ENCODE measurements at regions not wholly inside any gene's neighbourhood (a gene's known extent, or its start where the extent isn't known, plus 50 kb on each side); places are given as distances from the start of the nearest gene placed in this dataset.

GRCh38 chr2:20544153-20544747 lies 97.4 kb downstream of the RHOB start:
- Histone ChIP-seq H3K79me2 (ENCODE audit: control insufficient read depth, insufficient read depth, low read length) (no peaks in the 10 kb centered on the region), H4K20me1 (ENCODE audit: control insufficient read depth, extremely low read depth, insufficient read depth, low read length) (no peaks in the 10 kb centered on the region), H3K4me1 (ENCODE audit: control insufficient read depth, extremely low read depth, insufficient read depth, low read length) (peaks cover 25% of the 10 kb centered on the region), H3K9me3 (ENCODE audit: control insufficient read depth, low read depth, low read length) (no peaks in the 10 kb centered on the region), H3K4me2 (ENCODE audit: control insufficient read depth, extremely low read depth, insufficient read depth, low read depth, low read length) (no peak overlapping the region), H3K9ac (ENCODE audit: control insufficient read depth, extremely low read depth, insufficient read depth, low read length) (no peak overlapping the region), H3K4me3 (ENCODE audit: control insufficient read depth in 2 of 3, extremely low read depth in 1 of 3, insufficient read depth in 2 of 3, low read depth in 1 of 3, low read length in 3 of 3) (no peak overlapping the region), H3K36me3 (ENCODE audit: control insufficient read depth in 2 of 2, extremely low read depth in 1 of 2, insufficient read depth in 2 of 2, low read length in 2 of 2) (no peaks in the 10 kb centered on the region), H2AFZ (ENCODE audit: control insufficient read depth, low read length) (no peak overlapping the region), H3K27me3 (ENCODE audit: control insufficient read depth, extremely low read depth, insufficient read depth, low read length) (peaks cover 3% of the 10 kb centered on the region), H3K27ac (ENCODE audit: control insufficient read depth, insufficient read depth, low read length) (no peak overlapping the region), H3K9me1 (ENCODE audit: control insufficient read depth, extremely low read depth, insufficient read depth, low read length) (peaks cover 2% of the 10 kb centered on the region)
- no peak for FAIRE-seq
- no peak for DNase-seq (ENCODE audit: low read depth, low spot score)
- dilution Hi-C loops (cut with MboI; ENCODE audit: extremely low pct_ligation_motif_present, low sequenced_read_pairs), result no loop called here
- no peak for TF ChIP-seq EZH2 (IDR thresholded peaks at IDR 0.05; ENCODE audit: low read length)
- TF ChIP-seq, protein P1, sequence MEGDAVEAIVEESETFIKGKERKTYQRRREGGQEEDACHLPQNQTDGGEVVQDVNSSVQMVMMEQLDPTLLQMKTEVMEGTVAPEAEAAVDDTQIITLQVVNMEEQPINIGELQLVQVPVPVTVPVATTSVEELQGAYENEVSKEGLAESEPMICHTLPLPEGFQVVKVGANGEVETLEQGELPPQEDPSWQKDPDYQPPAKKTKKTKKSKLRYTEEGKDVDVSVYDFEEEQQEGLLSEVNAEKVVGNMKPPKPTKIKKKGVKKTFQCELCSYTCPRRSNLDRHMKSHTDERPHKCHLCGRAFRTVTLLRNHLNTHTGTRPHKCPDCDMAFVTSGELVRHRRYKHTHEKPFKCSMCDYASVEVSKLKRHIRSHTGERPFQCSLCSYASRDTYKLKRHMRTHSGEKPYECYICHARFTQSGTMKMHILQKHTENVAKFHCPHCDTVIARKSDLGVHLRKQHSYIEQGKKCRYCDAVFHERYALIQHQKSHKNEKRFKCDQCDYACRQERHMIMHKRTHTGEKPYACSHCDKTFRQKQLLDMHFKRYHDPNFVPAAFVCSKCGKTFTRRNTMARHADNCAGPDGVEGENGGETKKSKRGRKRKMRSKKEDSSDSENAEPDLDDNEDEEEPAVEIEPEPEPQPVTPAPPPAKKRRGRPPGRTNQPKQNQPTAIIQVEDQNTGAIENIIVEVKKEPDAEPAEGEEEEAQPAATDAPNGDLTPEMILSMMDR (optimal IDR thresholded peaks at IDR 0.05 in 1 of 3, IDR thresholded peaks at IDR 0.05 in 1 of 3, conservative IDR thresholded peaks at IDR 0.05 in 1 of 3; ENCODE audit: extremely low read depth in 1 of 3, insufficient read depth in 2 of 3, low read length in 3 of 3), result no peak

DNA sequence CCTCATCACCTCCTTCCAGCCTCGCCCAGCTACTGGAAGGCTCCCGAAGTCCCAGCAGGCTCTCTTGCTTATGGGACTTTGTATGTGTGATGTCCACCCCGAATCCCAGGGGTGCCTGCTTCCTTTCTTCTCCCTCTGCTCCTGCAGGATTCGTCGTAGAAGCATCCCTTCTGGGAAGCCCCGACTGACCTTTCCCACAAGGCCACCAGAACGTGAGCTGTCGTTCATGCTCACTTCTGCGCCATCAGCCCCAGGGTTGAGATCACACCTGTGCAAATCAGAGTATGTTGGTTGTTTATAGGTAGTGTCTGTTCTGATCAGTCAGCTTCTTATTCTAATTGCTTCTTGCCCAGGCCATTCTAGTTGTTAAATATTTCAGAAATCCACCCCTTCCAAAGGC lies 101.8 kb downstream of the HS1BP3 start:
- no peaks in the 10 kb centered on the region for H4K20me1 ChIP-seq (ENCODE audit: control insufficient read depth, extremely low read depth, insufficient read depth, low read length)
- no peaks in the 10 kb centered on the region for H3K9me1 ChIP-seq (ENCODE audit: control insufficient read depth, extremely low read depth, insufficient read depth, low read length)
- no peaks in the 10 kb centered on the region for H3K36me3 ChIP-seq (ENCODE audit: control insufficient read depth in 2 of 2, extremely low read depth in 1 of 2, insufficient read depth in 2 of 2, low read length in 2 of 2)
- TF ChIP-seq, protein P1 (optimal IDR thresholded peaks at IDR 0.05 in 1 of 3, IDR thresholded peaks at IDR 0.05 in 1 of 3, conservative IDR thresholded peaks at IDR 0.05 in 1 of 3; ENCODE audit: extremely low read depth in 1 of 3, insufficient read depth in 2 of 3, low read length in 3 of 3), result no peak
- no peak for TF ChIP-seq EZH2 (IDR thresholded peaks at IDR 0.05; ENCODE audit: low read length)
- H3K4me3 ChIP-seq (ENCODE audit: control insufficient read depth in 2 of 3, extremely low read depth in 1 of 3, insufficient read depth in 2 of 3, low read depth in 1 of 3, low read length in 3 of 3), result no peak overlapping the region
- H3K27ac ChIP-seq (ENCODE audit: control insufficient read depth, insufficient read depth, low read length), result no peak overlapping the region
- DNase-seq (ENCODE audit: low read depth, low spot score) (no peak), FAIRE-seq (no peak)
- dilution Hi-C loops (cut with MboI; ENCODE audit: extremely low pct_ligation_motif_present, low sequenced_read_pairs), result no loop called here
- H3K4me1 ChIP-seq (ENCODE audit: control insufficient read depth, extremely low read depth, insufficient read depth, low read length), result no peaks in the 10 kb centered on the region
- no peak overlapping the region for H2AFZ ChIP-seq (ENCODE audit: control insufficient read depth, low read length)
- H3K79me2 ChIP-seq (ENCODE audit: control insufficient read depth, insufficient read depth, low read length), result no peaks in the 10 kb centered on the region
- no peaks in the 10 kb centered on the region for H3K27me3 ChIP-seq (ENCODE audit: control insufficient read depth, extremely low read depth, insufficient read depth, low read length)
- H3K4me2 ChIP-seq (ENCODE audit: control insufficient read depth, extremely low read depth, insufficient read depth, low read depth, low read length), result no peak overlapping the region
- no peaks in the 10 kb centered on the region for H3K9me3 ChIP-seq (ENCODE audit: control insufficient read depth, low read depth, low read length)
- no peak overlapping the region for H3K9ac ChIP-seq (ENCODE audit: control insufficient read depth, extremely low read depth, insufficient read depth, low read length)

Measured in keratinocyte (primary cell).